Fibroblast of pulmonary artery (primary cell): ENCODE measurements at regions not wholly inside any gene's neighbourhood (a gene's known extent, or its start where the extent isn't known, plus 50 kb on each side); places are given as distances from the start of the nearest gene placed in this dataset.

Source experiments
- DNase-seq: peaks from one replicate; pipeline ENCODE4 v3.0.0-alpha.2; 2010; ENCODE audit warnings: low read depth
- H3K4me3 ChIP-seq: replicated peaks from 2 replicates; pipeline ENCODE4 v1.5.1; 2011; ENCODE audit warnings: low read depth, mild to moderate bottlenecking, control low read depth, low read length, moderate library complexity
- CTCF ChIP-seq: IDR thresholded peaks from 2 replicates; pipeline ENCODE4 v1.5.1; 2011; ENCODE audit warnings: mild to moderate bottlenecking, control low read depth, low read length, inconsistent platforms; ENCODE audit errors: missing control alignments

- no peak for TF ChIP-seq CTCF
- no peak for DNase-seq
Measured at GRCh38 chr6:26149240-26149639, 62.0 kb downstream of the HFE start.

GRCh38 chr6:26152226-26153101 lies 65.2 kb downstream of the HFE start:
- DNase-seq, result no peak
- H3K4me3 ChIP-seq, result no peak overlapping the region
- TF ChIP-seq CTCF, result no peak

More at GRCh38 chr6:26149240-26149639, 62.0 kb downstream of the HFE start:
- no peak overlapping the region for H3K4me3 ChIP-seq

GRCh38 chr6:26155061-26155930 lies 68.1 kb downstream of the HFE start:
- peak overlapping the region; percentile 70 for H3K4me3 ChIP-seq
- TF ChIP-seq CTCF, result no peak
- DNase-seq, result no peak

GRCh38 chr6:26156105-26156849 lies 69.0 kb downstream of the HFE start:
- no peak for TF ChIP-seq CTCF
- DNase-seq, result peak; percentile 92
- H3K4me3 ChIP-seq, result peak overlapping the region; percentile 70

- TF ChIP-seq CTCF, result no peak
- H3K4me3 ChIP-seq, result peak overlapping the region; percentile 70
- no peak for DNase-seq
Measured at GRCh38 chr6:26156850-26157250, 69.6 kb downstream of the HFE start.

GRCh38 chr6:26157251-26158075 lies 70.2 kb downstream of the HFE start:
- peak overlapping the region; percentile 70 for H3K4me3 ChIP-seq
- TF ChIP-seq CTCF, result no peak
- peak; percentile 99 for DNase-seq
